D721Med (cell line): ENCODE measurements at regions not wholly inside any gene's neighbourhood (a gene's known extent, or its start where the extent isn't known, plus 50 kb on each side); places are given as distances from the start of the nearest gene placed in this dataset.

Source experiments
- DNase-seq: peaks from one replicate; pipeline ENCODE4 v3.0.0; 2011; ENCODE audit warnings: low spot score; ENCODE audit not compliant: insufficient read length
- FAIRE-seq: peaks from 2 replicates; lab custom pipeline; 2011; peaks lifted over from hg19 to GRCh38; lab: Jason Lieb, UNC
- TF ChIP-seq, protein P1 (sequence below): IDR thresholded peaks from 2 replicates; pipeline ENCODE4 v1.5.1; 2012; ENCODE audit warnings: mild to moderate bottlenecking, control low read depth; ENCODE audit not compliant: insufficient read depth; ENCODE audit errors: missing control alignments

DNA sequence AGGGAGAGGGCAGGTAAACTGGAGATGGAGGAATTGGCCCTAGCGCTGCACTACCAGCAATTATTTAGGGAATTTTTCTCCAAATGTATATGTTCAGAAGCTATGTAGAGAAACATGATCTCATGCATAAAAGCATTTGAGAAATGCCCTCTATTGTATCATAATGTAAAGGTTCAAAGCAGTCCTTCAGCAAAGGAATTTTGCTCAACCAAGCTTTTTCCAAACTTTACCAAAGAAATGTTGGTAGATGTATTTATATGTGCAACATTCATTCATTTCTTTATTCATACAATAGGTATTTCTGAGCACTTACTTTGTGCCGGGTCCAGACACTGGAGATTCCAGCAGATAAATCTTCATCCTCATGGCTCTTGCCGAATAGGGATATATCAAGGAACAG is 64.4 kb downstream of the XCL1 start:
- DNase-seq, result no peak
- FAIRE-seq, result no peak
- TF ChIP-seq, protein P1, sequence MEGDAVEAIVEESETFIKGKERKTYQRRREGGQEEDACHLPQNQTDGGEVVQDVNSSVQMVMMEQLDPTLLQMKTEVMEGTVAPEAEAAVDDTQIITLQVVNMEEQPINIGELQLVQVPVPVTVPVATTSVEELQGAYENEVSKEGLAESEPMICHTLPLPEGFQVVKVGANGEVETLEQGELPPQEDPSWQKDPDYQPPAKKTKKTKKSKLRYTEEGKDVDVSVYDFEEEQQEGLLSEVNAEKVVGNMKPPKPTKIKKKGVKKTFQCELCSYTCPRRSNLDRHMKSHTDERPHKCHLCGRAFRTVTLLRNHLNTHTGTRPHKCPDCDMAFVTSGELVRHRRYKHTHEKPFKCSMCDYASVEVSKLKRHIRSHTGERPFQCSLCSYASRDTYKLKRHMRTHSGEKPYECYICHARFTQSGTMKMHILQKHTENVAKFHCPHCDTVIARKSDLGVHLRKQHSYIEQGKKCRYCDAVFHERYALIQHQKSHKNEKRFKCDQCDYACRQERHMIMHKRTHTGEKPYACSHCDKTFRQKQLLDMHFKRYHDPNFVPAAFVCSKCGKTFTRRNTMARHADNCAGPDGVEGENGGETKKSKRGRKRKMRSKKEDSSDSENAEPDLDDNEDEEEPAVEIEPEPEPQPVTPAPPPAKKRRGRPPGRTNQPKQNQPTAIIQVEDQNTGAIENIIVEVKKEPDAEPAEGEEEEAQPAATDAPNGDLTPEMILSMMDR, result no peak

GRCh38 chr1:168643152-168643551 is 66.7 kb downstream of the XCL1 start:
- FAIRE-seq, result no peak
- TF ChIP-seq, protein P1, result no peak
- no peak for DNase-seq
